Activated CD4-positive, alpha-beta T cell treated with anti-CD3 and anti-CD28 coated beads, Interleukin-2, amount 50 U/mL, for 24 hours (primary cell): ENCODE measurements at regions not wholly inside any gene's neighbourhood (a gene's known extent, or its start where the extent isn't known, plus 50 kb on each side); places are given as distances from the start of the nearest gene placed in this dataset.
"Not testable (repeated sequence)": the region's sequence is repeated elsewhere in the genome, so short reads cannot be mapped to it uniquely, and the experiment has no call there.

Experiments used
- DNase-seq, 2 donors: peaks; one replicate each; pipeline ENCODE4 v3.0.0-alpha.2; 2020; ENCODE audit warnings: low read depth in 1 of 2, low spot score in 1 of 2

GRCh38 chr16:59058250-59058649 lies 324.1 kb upstream of the GOT2 start:
- no peak for DNase-seq

- no peak for DNase-seq
Observed at GRCh38 chr16:59053911-59054310, 319.8 kb upstream of the GOT2 start.

GRCh38 chr16:59052231-59052630 lies 318.1 kb upstream of the GOT2 start:
- DNase-seq = no peak

- DNase-seq = no peak
Observed at GRCh38 chr16:59048876-59049275, 314.8 kb upstream of the GOT2 start.

- DNase-seq = no peak
Observed at GRCh38 chr16:59047114-59047513, 313.0 kb upstream of the GOT2 start.

- no peak for DNase-seq
Observed at GRCh38 chr16:59046335-59046734, 312.2 kb upstream of the GOT2 start.

- DNase-seq = no peak
Observed at GRCh38 chr16:59045501-59045900, 311.4 kb upstream of the GOT2 start.

GRCh38 chr16:59044616-59045015 lies 310.5 kb upstream of the GOT2 start:
- no peak for DNase-seq

GRCh38 chr16:59042301-59042700 lies 308.2 kb upstream of the GOT2 start:
- DNase-seq = no peak

- DNase-seq = no peak
Observed at GRCh38 chr16:59039066-59039720, 305.1 kb upstream of the GOT2 start.

GRCh38 chr16:59030923-59031485 lies 296.9 kb upstream of the GOT2 start:
- DNase-seq = no peak

GRCh38 chr16:59021751-59022150 lies 287.6 kb upstream of the GOT2 start:
- no peak for DNase-seq

GRCh38 chr16:59013930-59014329 lies 279.8 kb upstream of the GOT2 start:
- DNase-seq = no peak

- DNase-seq = no peak
Observed at GRCh38 chr16:58999762-59000161, 265.6 kb upstream of the GOT2 start.

GRCh38 chr16:58992755-58993154 lies 258.6 kb upstream of the GOT2 start:
- not testable (repeated sequence) for DNase-seq

GRCh38 chr16:58983181-58983965 lies 249.3 kb upstream of the GOT2 start:
- not testable (repeated sequence) for DNase-seq

- DNase-seq = no peak
Observed at GRCh38 chr16:58970775-58971174, 236.7 kb upstream of the GOT2 start.

GRCh38 chr16:58963479-58963878 lies 229.4 kb upstream of the GOT2 start:
- DNase-seq = no peak

- DNase-seq = no peak
Observed at GRCh38 chr16:58962811-58963210, 228.7 kb upstream of the GOT2 start.

GRCh38 chr16:58960484-58960883 lies 226.4 kb upstream of the GOT2 start:
- DNase-seq = no peak

GRCh38 chr16:58960034-58960433 lies 225.9 kb upstream of the GOT2 start:
- DNase-seq = no peak

- no peak for DNase-seq
Observed at GRCh38 chr16:58958749-58959148, 224.6 kb upstream of the GOT2 start.
